Keratinocyte (primary cell): ENCODE measurements at regions not wholly inside any gene's neighbourhood (a gene's known extent, or its start where the extent isn't known, plus 50 kb on each side); places are given as distances from the start of the nearest gene placed in this dataset.

Experiments
- DNase-seq: peaks from one replicate; pipeline ENCODE4 v3.0.0-alpha.2; 2011; ENCODE audit warnings: low read depth, missing footprints, low spot score
- FAIRE-seq: peaks from 2 replicates; lab custom pipeline; 2011; peaks lifted over from hg19 to GRCh38; lab: Jason Lieb, UNC
- H2AFZ ChIP-seq: 2 replicates; pipeline ENCODE4 v1.6.0; 2012; ENCODE audit warnings: low read length, control low read depth, inconsistent platforms; ENCODE audit not compliant: control insufficient read depth
- H3K27ac ChIP-seq: 2 replicates; pipeline ENCODE4 v1.5.1; 2011; ENCODE audit warnings: low read length; ENCODE audit not compliant: control insufficient read depth, insufficient read depth
- H3K27me3 ChIP-seq: 3 replicates; pipeline ENCODE4 v1.6.0; 2011; ENCODE audit warnings: low read length; ENCODE audit not compliant: control insufficient read depth, insufficient read depth; ENCODE audit errors: extremely low read depth
- H3K36me3 ChIP-seq, 2 experiments: 2 replicates in 1 of 2; 3 replicates in 1 of 2; pipeline ENCODE4 v1.5.1; 2011; ENCODE audit warnings: low read length in 2 of 2, mild to moderate bottlenecking in 1 of 2; ENCODE audit not compliant: control insufficient read depth in 2 of 2, insufficient read depth in 2 of 2; ENCODE audit errors: extremely low read depth in 1 of 2
- H3K4me1 ChIP-seq: 3 replicates; pipeline ENCODE4 v1.5.1; 2011; ENCODE audit warnings: low read length; ENCODE audit not compliant: control insufficient read depth, insufficient read depth; ENCODE audit errors: extremely low read depth
- H3K4me2 ChIP-seq: 3 replicates; pipeline ENCODE4 v1.6.0; 2011; ENCODE audit warnings: low read depth, low read length; ENCODE audit not compliant: control insufficient read depth, insufficient read depth; ENCODE audit errors: extremely low read depth
- H3K4me3 ChIP-seq, 3 experiments: fragments of 200-600 bp in 1 of 3; sonication (generic) in 1 of 3; 2 replicates in 2 of 3; 3 replicates in 1 of 3; pipeline ENCODE4 v1.5.1; 2011 to 2016; ENCODE audit warnings: low read length in 3 of 3, mild to moderate bottlenecking in 3 of 3, control low read depth in 2 of 3, inconsistent platforms in 1 of 3, low read depth in 1 of 3, mixed read lengths in 1 of 3, mixed run types in 1 of 3, moderate library complexity in 1 of 3; ENCODE audit not compliant: control insufficient read depth in 2 of 3, insufficient read depth in 2 of 3; ENCODE audit errors: extremely low read depth in 1 of 3
- H3K79me2 ChIP-seq: 2 replicates; pipeline ENCODE4 v1.6.0; 2012; ENCODE audit warnings: low read length; ENCODE audit not compliant: control insufficient read depth, insufficient read depth
- H3K9ac ChIP-seq: 3 replicates; pipeline ENCODE4 v1.6.0; 2011; ENCODE audit warnings: low read length; ENCODE audit not compliant: control insufficient read depth, insufficient read depth; ENCODE audit errors: extremely low read depth
- H3K9me1 ChIP-seq: 3 replicates; pipeline ENCODE4 v1.6.0; 2011; ENCODE audit warnings: low read length; ENCODE audit not compliant: control insufficient read depth, insufficient read depth; ENCODE audit errors: extremely low read depth
- H3K9me3 ChIP-seq: 2 replicates; pipeline ENCODE4 v1.5.1; 2012; ENCODE audit warnings: low read depth, low read length; ENCODE audit not compliant: control insufficient read depth
- H4K20me1 ChIP-seq: 3 replicates; pipeline ENCODE4 v1.6.0; 2011; ENCODE audit warnings: low read length; ENCODE audit not compliant: control insufficient read depth, insufficient read depth; ENCODE audit errors: extremely low read depth
- CTCF ChIP-seq, 3 experiments: IDR thresholded peaks in 1 of 3; conservative IDR thresholded peaks in 1 of 3; optimal IDR thresholded peaks in 1 of 3; 2 replicates in 2 of 3; 3 replicates in 1 of 3; pipeline versions ENCODE3 to v1.5.1; 2011; ENCODE audit warnings: low read length in 3 of 3, mild to moderate bottlenecking in 3 of 3, moderate library complexity in 2 of 3, control low read depth in 1 of 3, inconsistent platforms in 1 of 3; ENCODE audit not compliant: insufficient read depth in 2 of 3; ENCODE audit errors: extremely low read depth in 1 of 3
- EZH2 ChIP-seq: IDR thresholded peaks from one replicate; pipeline ENCODE4 v1.6.1; 2012; ENCODE audit warnings: inconsistent platforms, mild to moderate bottlenecking, low read length, moderate library complexity
- dilution Hi-C: fragments of 300-500 bp; cut with MboI; formaldehyde crosslinking; loops from one replicate; pipeline ENCODE4 v1.7.0; 2020; ENCODE audit warnings: low sequenced_read_pairs; ENCODE audit not compliant: extremely low pct_ligation_motif_present

DNA sequence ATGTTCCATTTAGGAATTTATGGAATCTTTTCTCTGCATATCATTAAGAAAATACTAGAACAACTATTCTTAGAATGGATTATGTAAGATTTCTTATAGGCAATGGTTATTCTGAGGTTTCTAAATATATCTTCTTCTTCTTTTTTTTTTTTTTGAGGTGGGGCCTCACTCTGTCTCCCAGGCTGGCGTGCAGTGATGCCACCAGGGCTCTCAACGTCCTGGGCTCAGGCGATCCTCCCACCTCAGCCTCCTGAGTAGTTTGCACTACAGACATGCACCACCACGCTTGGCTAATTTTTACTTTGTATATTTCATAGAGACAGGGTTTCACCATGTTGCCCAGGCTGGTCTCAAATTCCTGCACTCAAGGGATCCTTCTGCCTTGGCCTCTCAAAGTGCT lies 137.2 kb downstream of the SREK1 start:
- FAIRE-seq (no peak), DNase-seq (no peak)
- no peaks in the 10 kb centered on the region for H3K4me1 ChIP-seq
- H3K27ac ChIP-seq: no peak overlapping the region
- dilution Hi-C loops: no loop called here
- H3K9me3 ChIP-seq: no peaks in the 10 kb centered on the region
- no peak overlapping the region for H3K4me2 ChIP-seq
- H3K36me3 ChIP-seq: no peaks in the 10 kb centered on the region
- no peak overlapping the region for H3K9ac ChIP-seq
- H3K9me1 ChIP-seq: no peaks in the 10 kb centered on the region
- no peaks in the 10 kb centered on the region for H4K20me1 ChIP-seq
- peaks cover 3% of the 10 kb centered on the region for H3K27me3 ChIP-seq
- no peak overlapping the region for H2AFZ ChIP-seq
- no peaks in the 10 kb centered on the region for H3K79me2 ChIP-seq
- H3K4me3 ChIP-seq: no peak overlapping the region
- TF ChIP-seq EZH2 (no peak), CTCF (optimal IDR thresholded peaks at IDR 0.05 in 1 of 3, IDR thresholded peaks at IDR 0.05 in 1 of 3, conservative IDR thresholded peaks at IDR 0.05 in 1 of 3; ENCODE audit: extremely low read depth in 1 of 3, insufficient read depth in 2 of 3, low read length in 3 of 3) (no peak)

GRCh38 chr5:66284588-66285342 lies 140.7 kb downstream of the SREK1 start:
- H3K27ac ChIP-seq: no peak overlapping the region
- no peaks in the 10 kb centered on the region for H3K79me2 ChIP-seq
- no peaks in the 10 kb centered on the region for H4K20me1 ChIP-seq
- dilution Hi-C loops: no loop called here
- no peaks in the 10 kb centered on the region for H3K4me1 ChIP-seq
- no peak overlapping the region for H3K9ac ChIP-seq
- DNase-seq (no peak), FAIRE-seq (no peak)
- no peaks in the 10 kb centered on the region for H3K36me3 ChIP-seq
- H3K4me2 ChIP-seq: no peak overlapping the region
- no peak overlapping the region for H3K4me3 ChIP-seq
- no peak overlapping the region for H2AFZ ChIP-seq
- peaks cover 3% of the 10 kb centered on the region for H3K27me3 ChIP-seq
- no peaks in the 10 kb centered on the region for H3K9me3 ChIP-seq
- H3K9me1 ChIP-seq: no peaks in the 10 kb centered on the region
- no peak for TF ChIP-seq CTCF (optimal IDR thresholded peaks at IDR 0.05 in 1 of 3, IDR thresholded peaks at IDR 0.05 in 1 of 3, conservative IDR thresholded peaks at IDR 0.05 in 1 of 3; ENCODE audit: extremely low read depth in 1 of 3, insufficient read depth in 2 of 3, low read length in 3 of 3)
- no peak for TF ChIP-seq EZH2
